AG09319 (cell line): ENCODE measurements at regions not wholly inside any gene's neighbourhood (a gene's known extent, or its start where the extent isn't known, plus 50 kb on each side); places are given as distances from the start of the nearest gene placed in this dataset.

Experiments
- DNase-seq: peaks from one replicate; pipeline ENCODE4 v3.0.0-alpha.2; 2010; ENCODE audit warnings: low read depth; ENCODE audit errors: extremely low read depth
- CTCF ChIP-seq: IDR thresholded peaks from 2 replicates; pipeline ENCODE4 v1.5.1; 2011; ENCODE audit warnings: low read depth, mild to moderate bottlenecking, inconsistent platforms, low read length, moderate library complexity

DNA sequence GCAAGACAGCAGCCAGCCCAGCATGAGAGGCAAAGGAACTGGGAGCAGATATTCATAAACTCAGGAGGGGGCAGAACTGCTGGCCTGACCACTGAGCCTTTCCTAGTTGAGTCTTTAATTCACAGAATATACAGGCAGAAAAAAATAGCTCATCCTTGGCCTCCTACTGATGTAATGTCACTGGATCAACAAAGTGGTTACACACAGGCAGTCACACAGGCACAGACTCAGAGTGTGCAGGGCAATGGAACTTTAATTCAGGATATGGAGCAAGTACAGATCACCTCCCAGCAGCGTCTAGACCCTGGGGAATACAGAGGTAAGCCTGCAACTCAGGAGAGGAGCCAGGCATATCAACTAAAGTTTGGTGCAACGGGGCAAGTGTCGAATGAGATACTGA is 75.4 kb downstream of the TNP1 start:
- no peak for TF ChIP-seq CTCF
- no peak for DNase-seq

DNA sequence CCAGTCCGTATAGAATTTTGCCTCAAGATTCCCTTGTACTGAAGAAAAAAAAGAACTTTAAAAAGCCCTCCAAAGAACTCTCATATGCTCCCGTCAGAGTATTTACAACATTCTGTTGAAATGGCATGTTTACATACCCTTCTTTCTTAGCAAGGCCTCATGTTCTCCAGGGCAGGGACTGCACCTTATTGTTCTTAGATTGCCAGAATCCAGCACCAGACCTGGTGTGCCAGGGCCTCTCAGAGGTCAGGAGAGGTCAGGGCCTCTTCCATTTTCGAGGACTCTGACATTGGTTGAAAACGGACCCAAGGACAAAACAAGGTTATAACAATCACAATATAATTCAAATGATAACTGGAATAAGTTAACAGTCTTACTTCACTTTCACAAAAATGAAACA is 78.2 kb downstream of the TNP1 start:
- no peak for TF ChIP-seq CTCF
- no peak for DNase-seq

GRCh38 chr2:216780843-216781242 is 79.0 kb downstream of the TNP1 start:
- no peak for TF ChIP-seq CTCF
- DNase-seq: no peak

GRCh38 chr2:216777637-216778273 is 82.1 kb downstream of the TNP1 start:
- DNase-seq: no peak
- peak; percentile 32 for TF ChIP-seq CTCF

DNA sequence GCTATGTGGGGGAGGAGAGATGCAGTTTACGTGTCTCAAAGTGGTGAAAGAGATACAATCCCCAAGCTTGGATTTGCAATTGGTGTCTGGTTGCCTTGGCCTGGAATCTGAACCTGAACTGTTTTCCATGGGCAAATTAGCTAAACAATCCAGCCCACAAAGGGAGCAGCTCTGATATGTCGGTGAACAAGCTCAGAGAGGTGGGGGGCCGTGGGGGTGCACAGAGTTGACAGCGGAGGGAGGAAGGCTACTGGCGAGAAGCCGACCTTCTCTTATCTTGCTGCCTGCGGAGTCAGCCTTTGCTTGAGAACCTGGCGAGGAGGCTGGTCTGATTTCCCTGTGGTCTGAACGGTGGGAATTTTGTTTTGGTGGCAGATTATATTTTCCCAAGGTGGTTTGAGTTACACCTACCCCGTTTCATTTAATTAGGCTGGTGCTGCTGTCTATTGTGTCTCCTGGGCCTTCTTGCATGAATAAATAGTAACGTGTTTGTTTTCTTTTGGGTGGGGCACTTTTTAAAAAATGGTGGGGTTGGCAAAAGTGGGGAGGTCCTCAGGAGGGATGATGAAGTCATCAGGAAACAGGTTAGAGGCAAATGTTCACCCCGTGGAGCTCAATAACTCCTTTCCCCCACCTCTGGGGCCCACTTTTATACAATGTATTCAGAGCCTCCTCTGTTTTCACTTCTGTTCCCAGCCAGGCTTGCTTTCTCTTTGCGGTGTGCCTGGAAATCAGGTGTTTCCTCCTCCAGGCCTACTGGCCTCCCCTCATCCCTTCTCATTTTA is 80.9 kb upstream of the IGFBP5 start:
- no peak for DNase-seq
- no peak for TF ChIP-seq CTCF

DNA sequence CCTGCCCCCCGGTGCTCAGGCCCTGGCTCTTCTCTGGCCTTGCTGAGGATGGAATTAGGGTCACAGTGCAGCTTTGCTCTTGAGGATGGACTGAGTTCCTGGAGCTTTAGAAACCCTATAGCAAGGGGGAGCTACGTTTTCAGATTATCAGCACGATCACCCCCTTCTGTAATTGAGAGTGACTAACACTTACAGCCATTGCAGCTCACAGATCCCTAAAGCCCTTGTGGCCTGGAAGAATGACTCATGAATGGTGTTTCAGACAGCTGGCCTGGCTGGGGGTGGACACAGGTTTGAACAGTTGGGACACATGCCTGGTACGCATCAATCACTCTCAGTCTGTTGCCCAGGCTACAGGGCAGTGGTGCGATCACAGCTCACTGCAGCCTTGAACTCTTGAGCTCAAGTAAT is 79.7 kb upstream of the IGFBP5 start:
- DNase-seq: peak; percentile 53

More for the DNA sequence above, 79.7 kb upstream of the IGFBP5 start:
- no peak; the same call in 1 of the 2 replicates for TF ChIP-seq CTCF
